Colonic mucosa (tissue), 4 donors: ENCODE measurements at regions not wholly inside any gene's neighbourhood (a gene's known extent, or its start where the extent isn't known, plus 50 kb on each side); places are given as distances from the start of the nearest gene placed in this dataset.

Experiments
- DNase-seq: peaks from one replicate; pipeline ENCODE4 v3.0.0-alpha.2; 2020
- H3K27ac ChIP-seq: fragments of 200-600 bp; one replicate; pipeline ENCODE4 v1.8.0; 2021
- H3K27me3 ChIP-seq: fragments of 200-600 bp; one replicate; pipeline ENCODE4 v1.8.0; 2021
- H3K36me3 ChIP-seq: fragments of 200-600 bp; one replicate; pipeline ENCODE4 v1.8.0; 2021
- H3K4me1 ChIP-seq: fragments of 200-600 bp; one replicate; pipeline ENCODE4 v1.8.0; 2021; ENCODE audit warnings: mild to moderate bottlenecking
- H3K4me3 ChIP-seq: fragments of 200-600 bp; one replicate; pipeline ENCODE4 v1.8.0; 2021
- H3K9ac ChIP-seq, 2 donors: one replicate each; pipeline ENCODE4 v1.7.0; 2013; ENCODE audit warnings: control low read depth in 2 of 2, low read depth in 2 of 2, low read length in 2 of 2
- H3K9me3 ChIP-seq: fragments of 200-600 bp; one replicate; pipeline ENCODE4 v1.8.0; 2021
- CTCF ChIP-seq: fragments of 200-600 bp; IDR thresholded peaks from one replicate; pipeline ENCODE4 v1.8.0; 2022; ENCODE audit warnings: antibody characterized with exemption, mild to moderate bottlenecking
- intact Hi-C: fragments of 100-400 bp; cut with DNase I; formaldehyde crosslinking; loops from one replicate; pipeline ENCODE4 v1.14.1; 2022
- donor health status: healthy.
- donor health status: DM: no; HTN: no; CAD: no.
- donor health status: DM: no; HTN: no; CAD: no.

GRCh38 chr16:59878999-59879398, 1144.9 kb upstream of the GOT2 start:
- H3K4me1 ChIP-seq: no peaks in the 10 kb centered on the region
- no peak overlapping the region for H3K4me3 ChIP-seq
- H3K9ac ChIP-seq: no peak overlapping the region
- TF ChIP-seq CTCF: no peak
- H3K9me3 ChIP-seq: no peaks in the 10 kb centered on the region
- intact Hi-C loops: no loop called here
- no peaks in the 10 kb centered on the region for H3K27me3 ChIP-seq
- no peak overlapping the region for H3K27ac ChIP-seq
- DNase-seq: no peak
- H3K36me3 ChIP-seq: no peaks in the 10 kb centered on the region

- H3K9ac ChIP-seq: no peak overlapping the region
- H3K4me1 ChIP-seq: no peaks in the 10 kb centered on the region
- TF ChIP-seq CTCF: no peak
- H3K9me3 ChIP-seq: no peaks in the 10 kb centered on the region
- intact Hi-C loops: no loop called here
- no peaks in the 10 kb centered on the region for H3K27me3 ChIP-seq
- H3K27ac ChIP-seq: no peak overlapping the region
- no peaks in the 10 kb centered on the region for H3K36me3 ChIP-seq
- H3K4me3 ChIP-seq: no peak overlapping the region
- no peak for DNase-seq
Measured at GRCh38 chr16:59878479-59878878, 1144.4 kb upstream of the GOT2 start.

GRCh38 chr16:59864981-59865666, 1131.0 kb upstream of the GOT2 start:
- DNase-seq: no peak
- Histone ChIP-seq H3K9ac (no peak overlapping the region), H3K36me3 (no peaks in the 10 kb centered on the region), H3K4me3 (no peak overlapping the region), H3K27me3 (no peaks in the 10 kb centered on the region), H3K27ac (no peak overlapping the region), H3K9me3 (no peaks in the 10 kb centered on the region), H3K4me1 (no peaks in the 10 kb centered on the region)
- no peak for TF ChIP-seq CTCF
- intact Hi-C loops: no loop called here

- H3K27me3 ChIP-seq: no peaks in the 10 kb centered on the region
- no peak for TF ChIP-seq CTCF
- intact Hi-C loops: no loop called here
- no peak overlapping the region for H3K4me3 ChIP-seq
- DNase-seq: no peak
- H3K9ac ChIP-seq: no peak overlapping the region
- H3K4me1 ChIP-seq: no peaks in the 10 kb centered on the region
- no peaks in the 10 kb centered on the region for H3K9me3 ChIP-seq
- no peaks in the 10 kb centered on the region for H3K36me3 ChIP-seq
- H3K27ac ChIP-seq: no peak overlapping the region
Measured at GRCh38 chr16:59859676-59860402, 1125.7 kb upstream of the GOT2 start.

- no peak for DNase-seq
- H3K4me3 ChIP-seq: no peak overlapping the region
- no peak overlapping the region for H3K9ac ChIP-seq
- no peaks in the 10 kb centered on the region for H3K9me3 ChIP-seq
- intact Hi-C loops: no loop called here
- H3K36me3 ChIP-seq: no peaks in the 10 kb centered on the region
- H3K27ac ChIP-seq: no peak overlapping the region
- H3K27me3 ChIP-seq: no peaks in the 10 kb centered on the region
- no peak for TF ChIP-seq CTCF
- no peaks in the 10 kb centered on the region for H3K4me1 ChIP-seq
Measured at GRCh38 chr16:59854846-59855439, 1120.8 kb upstream of the GOT2 start.
